Heart left ventricle (tissue), 13 donors: ENCODE measurements at regions not wholly inside any gene's neighbourhood (a gene's known extent, or its start where the extent isn't known, plus 50 kb on each side); places are given as distances from the start of the nearest gene placed in this dataset.

Source experiments
- POLR2A ChIP-seq, 2 donors: fragments of 450-650 bp; IDR thresholded peaks; one replicate each; pipeline ENCODE4 v1.6.1; 2017; ENCODE audit warnings: antibody characterized with exemption in 2 of 2, mild to moderate bottlenecking in 2 of 2, moderate library complexity in 2 of 2
- TF ChIP-seq, protein P1 (sequence below), 12 donors: fragments of 200-600 bp; sonication (generic) in 4 of 12; IDR thresholded peaks; one replicate each; pipeline versions ENCODE4 v1.5.0 to v1.8.0; 2018 to 2022; ENCODE audit warnings: antibody characterized with exemption in 12 of 12, mild to moderate bottlenecking in 5 of 12
- donor health status: ischemic (EF 13 %, LVEDD 7.1; RV severe dilation, severe dysfunction).
- donor health status: DM: no; HTN: yes; CAD: no.
- donor health status: DM: no; HTN: no; CAD: no.
- donor health status: ischemic (EF 25% LVEDD 6.9; RV normal size, moderate dysfunction).
- donor health status: ischemic (EF 25% LVEDD 5.7; RV mildly dilated, moderate dysfunction).
- donor health status: ischemic (EF 35%, LVEDD 5.7; RV mildly dilated, moderate dysfunction).
- donor health status: nonischemic (EF 11% LVEDD 7.7; RV severe dilation, severe dysfunction).
- donor health status: DM: yes; HTN: yes; CAD: no.
- donor health status: PGD.
- donor health status: ischemic (EF 29% LVEDD 5.4; RV normal size, mild dysfunction).
- donor health status: nonischemic (EF 23%, LVEDD 6.1; RV moderate dilation, normal function).

- TF ChIP-seq, protein P1, sequence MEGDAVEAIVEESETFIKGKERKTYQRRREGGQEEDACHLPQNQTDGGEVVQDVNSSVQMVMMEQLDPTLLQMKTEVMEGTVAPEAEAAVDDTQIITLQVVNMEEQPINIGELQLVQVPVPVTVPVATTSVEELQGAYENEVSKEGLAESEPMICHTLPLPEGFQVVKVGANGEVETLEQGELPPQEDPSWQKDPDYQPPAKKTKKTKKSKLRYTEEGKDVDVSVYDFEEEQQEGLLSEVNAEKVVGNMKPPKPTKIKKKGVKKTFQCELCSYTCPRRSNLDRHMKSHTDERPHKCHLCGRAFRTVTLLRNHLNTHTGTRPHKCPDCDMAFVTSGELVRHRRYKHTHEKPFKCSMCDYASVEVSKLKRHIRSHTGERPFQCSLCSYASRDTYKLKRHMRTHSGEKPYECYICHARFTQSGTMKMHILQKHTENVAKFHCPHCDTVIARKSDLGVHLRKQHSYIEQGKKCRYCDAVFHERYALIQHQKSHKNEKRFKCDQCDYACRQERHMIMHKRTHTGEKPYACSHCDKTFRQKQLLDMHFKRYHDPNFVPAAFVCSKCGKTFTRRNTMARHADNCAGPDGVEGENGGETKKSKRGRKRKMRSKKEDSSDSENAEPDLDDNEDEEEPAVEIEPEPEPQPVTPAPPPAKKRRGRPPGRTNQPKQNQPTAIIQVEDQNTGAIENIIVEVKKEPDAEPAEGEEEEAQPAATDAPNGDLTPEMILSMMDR (IDR thresholded peaks at IDR 0.05) = no peak
- TF ChIP-seq POLR2A (IDR thresholded peaks at IDR 0.05) = no peak
Measured at GRCh38 chr3:187920913-187921312, 175.6 kb upstream of the BCL6 start.
